ENCODE measurements at regions not wholly inside any gene's neighbourhood (a gene's known extent, or its start where the extent isn't known, plus 50 kb on each side); places are given as distances from the start of the nearest gene placed in this dataset.

DNA sequence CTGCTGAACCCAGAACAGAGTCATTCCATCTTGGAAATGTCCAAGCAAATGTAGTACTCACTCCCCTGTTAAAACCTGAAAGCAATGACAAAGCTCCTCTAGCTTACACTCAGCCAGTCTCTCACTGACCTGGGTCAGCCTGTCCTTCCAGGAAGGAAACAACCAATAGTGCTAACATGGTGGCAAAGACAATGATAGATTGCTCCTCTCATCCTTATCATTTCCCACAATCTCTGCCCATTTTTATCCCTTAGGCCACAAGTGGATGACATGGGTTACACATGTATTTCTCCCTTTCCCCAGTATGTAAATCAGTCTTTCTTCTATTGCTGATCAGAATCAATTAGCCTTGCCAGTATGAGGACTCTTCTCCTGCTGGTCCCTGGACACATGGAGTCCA lies 154.6 kb upstream of the SESN3 start:
- TF ChIP-seq CREB1 (IDR thresholded peaks at IDR 0.05; ENCODE audit: low read depth) (no peak), ZBTB7A (IDR thresholded peaks at IDR 0.05; ENCODE audit: low read depth) (no peak), RAD21 (IDR thresholded peaks at IDR 0.05; ENCODE audit: low read depth) (no peak)
- TF ChIP-seq, protein P1, sequence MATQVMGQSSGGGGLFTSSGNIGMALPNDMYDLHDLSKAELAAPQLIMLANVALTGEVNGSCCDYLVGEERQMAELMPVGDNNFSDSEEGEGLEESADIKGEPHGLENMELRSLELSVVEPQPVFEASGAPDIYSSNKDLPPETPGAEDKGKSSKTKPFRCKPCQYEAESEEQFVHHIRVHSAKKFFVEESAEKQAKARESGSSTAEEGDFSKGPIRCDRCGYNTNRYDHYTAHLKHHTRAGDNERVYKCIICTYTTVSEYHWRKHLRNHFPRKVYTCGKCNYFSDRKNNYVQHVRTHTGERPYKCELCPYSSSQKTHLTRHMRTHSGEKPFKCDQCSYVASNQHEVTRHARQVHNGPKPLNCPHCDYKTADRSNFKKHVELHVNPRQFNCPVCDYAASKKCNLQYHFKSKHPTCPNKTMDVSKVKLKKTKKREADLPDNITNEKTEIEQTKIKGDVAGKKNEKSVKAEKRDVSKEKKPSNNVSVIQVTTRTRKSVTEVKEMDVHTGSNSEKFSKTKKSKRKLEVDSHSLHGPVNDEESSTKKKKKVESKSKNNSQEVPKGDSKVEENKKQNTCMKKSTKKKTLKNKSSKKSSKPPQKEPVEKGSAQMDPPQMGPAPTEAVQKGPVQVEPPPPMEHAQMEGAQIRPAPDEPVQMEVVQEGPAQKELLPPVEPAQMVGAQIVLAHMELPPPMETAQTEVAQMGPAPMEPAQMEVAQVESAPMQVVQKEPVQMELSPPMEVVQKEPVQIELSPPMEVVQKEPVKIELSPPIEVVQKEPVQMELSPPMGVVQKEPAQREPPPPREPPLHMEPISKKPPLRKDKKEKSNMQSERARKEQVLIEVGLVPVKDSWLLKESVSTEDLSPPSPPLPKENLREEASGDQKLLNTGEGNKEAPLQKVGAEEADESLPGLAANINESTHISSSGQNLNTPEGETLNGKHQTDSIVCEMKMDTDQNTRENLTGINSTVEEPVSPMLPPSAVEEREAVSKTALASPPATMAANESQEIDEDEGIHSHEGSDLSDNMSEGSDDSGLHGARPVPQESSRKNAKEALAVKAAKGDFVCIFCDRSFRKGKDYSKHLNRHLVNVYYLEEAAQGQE (IDR thresholded peaks at IDR 0.05; ENCODE audit: low read depth) = no peak
- TF ChIP-seq, protein P2, sequence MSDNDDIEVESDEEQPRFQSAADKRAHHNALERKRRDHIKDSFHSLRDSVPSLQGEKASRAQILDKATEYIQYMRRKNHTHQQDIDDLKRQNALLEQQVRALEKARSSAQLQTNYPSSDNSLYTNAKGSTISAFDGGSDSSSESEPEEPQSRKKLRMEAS (IDR thresholded peaks at IDR 0.05) = no peak
